ENCODE measurements at regions not wholly inside any gene's neighbourhood (a gene's known extent, or its start where the extent isn't known, plus 50 kb on each side); places are given as distances from the start of the nearest gene placed in this dataset.
"Not testable (repeated sequence)": the region's sequence is repeated elsewhere in the genome, so short reads cannot be mapped to it uniquely, and the experiment has no call there.

- Histone ChIP-seq H3K9me3 (no peaks in the 10 kb centered on the region), H3K27ac (no peak overlapping the region), H3K27me3 (no peaks in the 10 kb centered on the region), H3K4me3 (no peak overlapping the region), H3K36me3 (no peaks in the 10 kb centered on the region), H3K4me1 (no peaks in the 10 kb centered on the region)
- no peak for DNase-seq
- TF ChIP-seq CTCF (IDR thresholded peaks at IDR 0.05) = no peak
- intact Hi-C loops (cut with DNase I; ENCODE audit: low total_unique reads) = no loop called here
These were observed 280.3 kb downstream of the ZPLD1 start for GRCh38 chr3:102715030-102715697.

GRCh38 chr3:102718651-102719050, 283.8 kb downstream of the ZPLD1 start:
- no peak for TF ChIP-seq POLR2A (IDR thresholded peaks at IDR 0.05)
- TF ChIP-seq CTCF (IDR thresholded peaks at IDR 0.05) = no peak
- no peak for DNase-seq
- intact Hi-C loops (cut with DNase I; ENCODE audit: low total_unique reads) = no loop called here
- Histone ChIP-seq H3K4me1 (no peaks in the 10 kb centered on the region), H3K9me3 (no peaks in the 10 kb centered on the region), H3K27ac (no peak overlapping the region), H3K4me3 (no peak overlapping the region), H3K27me3 (no peaks in the 10 kb centered on the region), H3K36me3 (no peaks in the 10 kb centered on the region)

- Histone ChIP-seq H3K27ac (no peak overlapping the region), H3K9me3 (no peaks in the 10 kb centered on the region), H3K4me1 (no peaks in the 10 kb centered on the region), H3K4me3 (no peak overlapping the region), H3K36me3 (no peaks in the 10 kb centered on the region), H3K27me3 (no peaks in the 10 kb centered on the region)
- DNase-seq = no peak
- intact Hi-C loops (cut with DNase I; ENCODE audit: low total_unique reads) = no loop called here
- no peak for TF ChIP-seq POLR2A (IDR thresholded peaks at IDR 0.05)
- no peak for TF ChIP-seq CTCF (IDR thresholded peaks at IDR 0.05)
These were observed 287.5 kb downstream of the ZPLD1 start for GRCh38 chr3:102722317-102722716.

GRCh38 chr3:102727340-102727739, 292.5 kb downstream of the ZPLD1 start:
- intact Hi-C loops (cut with DNase I; ENCODE audit: low total_unique reads) = no loop called here
- TF ChIP-seq POLR2A (IDR thresholded peaks at IDR 0.05) (no peak), CTCF (IDR thresholded peaks at IDR 0.05) (no peak)
- DNase-seq = no peak

GRCh38 chr3:102732581-102732980, 297.8 kb downstream of the ZPLD1 start:
- H3K4me1 ChIP-seq; intact Hi-C loops (cut with DNase I; ENCODE audit: low total_unique reads); H3K4me3 ChIP-seq; DNase-seq; H3K9me3 ChIP-seq; H3K36me3 ChIP-seq; H3K27ac ChIP-seq; H3K27me3 ChIP-seq: not testable (repeated sequence)

More at GRCh38 chr3:102727340-102727739, 292.5 kb downstream of the ZPLD1 start:
- Histone ChIP-seq H3K36me3 (no peaks in the 10 kb centered on the region), H3K27ac (no peak overlapping the region), H3K9me3 (no peaks in the 10 kb centered on the region), H3K4me1 (no peaks in the 10 kb centered on the region), H3K4me3 (no peak overlapping the region), H3K27me3 (no peaks in the 10 kb centered on the region)
